Type B pancreatic cell (in vitro differentiated cells): ENCODE measurements at regions not wholly inside any gene's neighbourhood (a gene's known extent, or its start where the extent isn't known, plus 50 kb on each side); places are given as distances from the start of the nearest gene placed in this dataset.
"Not testable (repeated sequence)": the region's sequence is repeated elsewhere in the genome, so short reads cannot be mapped to it uniquely, and the experiment has no call there.

Experiments used
- DNase-seq: peaks from one replicate; pipeline ENCODE4 v3.0.0; 2021; ENCODE audit warnings: mixed read lengths; ENCODE audit not compliant: unreplicated experiment; ENCODE audit errors: extremely low spot score
- H3K27ac Mint-ChIP-seq: 2 replicates; pipeline ENCODE4 v1.8.0; 2021; ENCODE audit warnings: mild to moderate bottlenecking, mixed read lengths
- H3K27me3 Mint-ChIP-seq: 2 replicates; pipeline ENCODE4 v1.8.0; 2021; ENCODE audit warnings: mixed read lengths
- H3K36me3 Mint-ChIP-seq: 2 replicates; pipeline ENCODE4 v1.8.0; 2021; ENCODE audit warnings: mixed read lengths
- H3K4me1 Mint-ChIP-seq: one replicate; pipeline ENCODE4 v1.8.0; 2021; ENCODE audit warnings: mixed read lengths; ENCODE audit not compliant: unreplicated experiment
- H3K4me3 Mint-ChIP-seq: 2 replicates; pipeline ENCODE4 v1.8.0; 2021; ENCODE audit warnings: mild to moderate bottlenecking, mixed read lengths
- H3K9me3 Mint-ChIP-seq: 2 replicates; pipeline ENCODE4 v1.8.0; 2021; ENCODE audit warnings: mixed read lengths
- TF ChIP-seq, protein P1 (sequence below): fragments of 200-600 bp; sonication (generic); conservative IDR thresholded peaks from 2 replicates; pipeline ENCODE4 v1.5.0; 2021; ENCODE audit warnings: antibody characterized with exemption, mild to moderate bottlenecking

GRCh38 chr7:13107291-13107690 lies 419.9 kb downstream of the ARL4A start:
- H3K27me3 Mint-ChIP-seq: no peaks in the 10 kb centered on the region
- H3K4me1 Mint-ChIP-seq: no peaks in the 10 kb centered on the region
- no peak overlapping the region for H3K27ac Mint-ChIP-seq
- no peak overlapping the region for H3K4me3 Mint-ChIP-seq
- peaks cover 3% of the 10 kb centered on the region for H3K9me3 Mint-ChIP-seq
- no peaks in the 10 kb centered on the region for H3K36me3 Mint-ChIP-seq
- TF ChIP-seq, protein P1, sequence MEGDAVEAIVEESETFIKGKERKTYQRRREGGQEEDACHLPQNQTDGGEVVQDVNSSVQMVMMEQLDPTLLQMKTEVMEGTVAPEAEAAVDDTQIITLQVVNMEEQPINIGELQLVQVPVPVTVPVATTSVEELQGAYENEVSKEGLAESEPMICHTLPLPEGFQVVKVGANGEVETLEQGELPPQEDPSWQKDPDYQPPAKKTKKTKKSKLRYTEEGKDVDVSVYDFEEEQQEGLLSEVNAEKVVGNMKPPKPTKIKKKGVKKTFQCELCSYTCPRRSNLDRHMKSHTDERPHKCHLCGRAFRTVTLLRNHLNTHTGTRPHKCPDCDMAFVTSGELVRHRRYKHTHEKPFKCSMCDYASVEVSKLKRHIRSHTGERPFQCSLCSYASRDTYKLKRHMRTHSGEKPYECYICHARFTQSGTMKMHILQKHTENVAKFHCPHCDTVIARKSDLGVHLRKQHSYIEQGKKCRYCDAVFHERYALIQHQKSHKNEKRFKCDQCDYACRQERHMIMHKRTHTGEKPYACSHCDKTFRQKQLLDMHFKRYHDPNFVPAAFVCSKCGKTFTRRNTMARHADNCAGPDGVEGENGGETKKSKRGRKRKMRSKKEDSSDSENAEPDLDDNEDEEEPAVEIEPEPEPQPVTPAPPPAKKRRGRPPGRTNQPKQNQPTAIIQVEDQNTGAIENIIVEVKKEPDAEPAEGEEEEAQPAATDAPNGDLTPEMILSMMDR: no peak
- no peak for DNase-seq

DNA sequence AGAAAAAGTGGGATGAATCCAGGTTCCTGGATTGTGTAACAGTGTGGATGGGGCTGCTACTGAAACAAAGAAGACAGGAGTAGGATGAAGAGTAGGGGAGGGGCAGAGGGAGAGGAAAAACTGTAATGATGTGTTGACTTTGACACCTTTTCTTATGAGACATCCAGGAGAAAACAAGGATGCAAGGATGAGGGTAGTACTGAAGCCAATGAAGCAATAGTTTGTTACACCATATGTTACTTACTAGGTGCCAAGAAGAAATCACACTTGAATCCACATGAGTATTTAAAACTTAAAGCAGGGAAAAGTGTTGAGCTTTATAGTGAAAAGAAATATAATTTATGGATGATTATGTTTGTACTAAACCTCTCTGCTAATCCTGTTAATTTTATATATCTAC lies 420.6 kb downstream of the ARL4A start:
- Mint-ChIP-seq H3K4me1 (no peaks in the 10 kb centered on the region), H3K36me3 (no peaks in the 10 kb centered on the region), H3K4me3 (no peak overlapping the region), H3K9me3 (peaks cover 3% of the 10 kb centered on the region), H3K27ac (no peak overlapping the region), H3K27me3 (no peaks in the 10 kb centered on the region)
- TF ChIP-seq, protein P1: no peak
- no peak for DNase-seq

- DNase-seq: no peak
- Mint-ChIP-seq H3K4me3 (no peak overlapping the region), H3K36me3 (no peaks in the 10 kb centered on the region), H3K27me3 (no peaks in the 10 kb centered on the region), H3K27ac (no peak overlapping the region), H3K4me1 (no peaks in the 10 kb centered on the region), H3K9me3 (peaks cover 3% of the 10 kb centered on the region)
- TF ChIP-seq, protein P1: no peak
Observed at GRCh38 chr7:13109201-13109600, 421.8 kb downstream of the ARL4A start.

DNA sequence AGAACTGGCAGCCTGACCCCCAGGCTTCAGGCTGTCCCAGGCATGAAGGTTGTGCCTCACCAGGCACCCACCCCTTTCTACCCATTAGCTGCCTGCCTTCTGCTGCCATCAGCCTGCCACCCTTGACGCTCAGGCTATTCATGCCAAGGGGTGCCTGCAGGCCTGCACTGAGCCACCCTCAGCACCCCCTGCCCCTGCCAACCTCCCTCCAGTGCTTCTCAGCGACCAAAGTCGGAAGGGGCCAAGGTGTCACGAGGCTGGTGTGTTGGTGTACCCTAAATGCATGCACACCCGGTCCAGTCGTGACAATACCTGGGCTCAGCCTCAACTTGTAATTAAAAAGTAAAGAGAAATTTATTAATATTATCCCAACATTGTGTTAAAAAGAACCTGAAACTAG lies 422.7 kb downstream of the ARL4A start:
- Mint-ChIP-seq H3K27me3 (no peaks in the 10 kb centered on the region), H3K4me3 (no peak overlapping the region), H3K27ac (no peak overlapping the region), H3K9me3 (peaks cover 3% of the 10 kb centered on the region), H3K4me1 (peaks cover 5% of the 10 kb centered on the region), H3K36me3 (no peaks in the 10 kb centered on the region)
- no peak for DNase-seq
- TF ChIP-seq, protein P1: no peak

DNA sequence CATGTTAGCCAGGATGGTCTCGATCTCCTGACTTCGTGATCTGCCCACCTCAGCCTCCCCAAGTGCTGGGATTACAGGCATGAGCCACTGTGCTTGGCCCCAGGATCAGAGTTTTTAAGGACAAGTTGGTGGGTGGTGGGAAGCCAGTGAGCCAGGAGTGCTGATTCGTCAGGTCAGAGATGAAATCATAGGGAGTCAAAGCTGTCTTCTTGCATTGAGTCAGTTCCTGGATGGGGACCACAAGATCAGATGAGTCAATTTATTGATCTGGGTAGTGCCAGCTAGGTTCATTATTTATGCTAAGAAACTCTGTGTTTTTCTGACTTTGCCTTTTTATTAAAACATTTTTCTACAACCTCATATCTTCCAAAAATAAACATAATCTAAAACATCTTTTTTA lies 423.8 kb downstream of the ARL4A start:
- no peaks in the 10 kb centered on the region for H3K27me3 Mint-ChIP-seq
- peaks cover 6% of the 10 kb centered on the region for H3K4me1 Mint-ChIP-seq

GRCh38 chr7:13114240-13114639 lies 426.8 kb downstream of the ARL4A start:
- not testable (repeated sequence) for H3K36me3 Mint-ChIP-seq

More for the DNA sequence above, 423.8 kb downstream of the ARL4A start:
- no peak for DNase-seq
- Mint-ChIP-seq H3K36me3 (no peaks in the 10 kb centered on the region), H3K9me3 (peaks cover 3% of the 10 kb centered on the region), H3K4me3 (no peak overlapping the region), H3K27ac (no peak overlapping the region)
- TF ChIP-seq, protein P1: no peak

More at GRCh38 chr7:13114240-13114639, 426.8 kb downstream of the ARL4A start:
- H3K9me3 Mint-ChIP-seq, H3K27me3 Mint-ChIP-seq, DNase-seq, H3K4me3 Mint-ChIP-seq, H3K27ac Mint-ChIP-seq: not testable (repeated sequence)
- peaks cover 11% of the 10 kb centered on the region for H3K4me1 Mint-ChIP-seq
